BJ (cell line): ENCODE measurements at regions not wholly inside any gene's neighbourhood (a gene's known extent, or its start where the extent isn't known, plus 50 kb on each side); places are given as distances from the start of the nearest gene placed in this dataset.

ENCODE experiments used
- CTCF ChIA-PET: fragments of 350-600 bp; formaldehyde crosslinking; extraction: SDS; loops from one replicate; lab custom pipeline; 2021; ENCODE audit warnings: antibody characterized with exemption, inconsistent platforms; lab: Yijun Ruan, JAX
- POLR2A ChIA-PET: fragments of 300-600 bp; sonication (Branson Sonifier 250); formaldehyde crosslinking; extraction: SDS; loops from one replicate; lab custom pipeline; 2021; ENCODE audit warnings: antibody characterized with exemption; lab: Charles Lee
- DNase-seq: peaks from one replicate; pipeline ENCODE4 v3.0.0-alpha.2; 2011; ENCODE audit warnings: low read depth
- H3K27me3 ChIP-seq: 2 replicates; pipeline ENCODE4 v1.6.0; 2011; ENCODE audit warnings: low read length; ENCODE audit not compliant: control insufficient read depth, insufficient read depth
- H3K36me3 ChIP-seq: 2 replicates; pipeline ENCODE4 v1.5.1; 2011; ENCODE audit warnings: low read length; ENCODE audit not compliant: control insufficient read depth, insufficient read depth
- H3K4me3 ChIP-seq: 2 replicates; pipeline ENCODE4 v1.5.1; 2011; ENCODE audit warnings: low read depth, mild to moderate bottlenecking, control low read depth, low read length
- CTCF ChIP-seq: IDR thresholded peaks from 2 replicates; pipeline ENCODE4 v1.5.1; 2011; ENCODE audit warnings: low read depth, mild to moderate bottlenecking, control low read depth, inconsistent platforms, low read length, moderate library complexity; ENCODE audit not compliant: insufficient read depth

DNA sequence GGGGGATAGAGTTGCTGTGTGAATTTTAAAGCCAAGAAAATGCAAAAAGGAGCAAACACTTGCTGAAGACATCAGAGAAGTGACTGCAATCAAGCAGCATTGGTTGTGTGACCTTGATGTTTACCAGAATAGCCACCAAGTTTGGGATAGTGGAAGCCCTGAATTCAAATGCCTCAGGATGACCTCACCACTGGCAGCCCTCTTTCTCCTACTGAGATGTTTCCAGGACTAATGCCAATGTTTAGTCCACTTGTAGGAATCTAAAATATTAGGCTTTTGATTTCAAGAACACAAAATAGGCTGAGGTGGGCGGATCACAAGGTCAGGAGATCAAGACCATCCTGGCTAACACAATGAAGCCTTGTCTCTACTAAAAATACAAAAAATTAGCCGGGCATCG, 112.2 kb upstream of the NUDT12 start:
- Histone ChIP-seq H3K36me3 (no peaks in the 10 kb centered on the region), H3K4me3 (no peak overlapping the region), H3K27me3 (no peaks in the 10 kb centered on the region)
- DNase-seq, result no peak
- TF ChIP-seq CTCF, result no peak
- POLR2A ChIA-PET, result no interaction called here
- CTCF ChIA-PET, result no interaction called here

DNA sequence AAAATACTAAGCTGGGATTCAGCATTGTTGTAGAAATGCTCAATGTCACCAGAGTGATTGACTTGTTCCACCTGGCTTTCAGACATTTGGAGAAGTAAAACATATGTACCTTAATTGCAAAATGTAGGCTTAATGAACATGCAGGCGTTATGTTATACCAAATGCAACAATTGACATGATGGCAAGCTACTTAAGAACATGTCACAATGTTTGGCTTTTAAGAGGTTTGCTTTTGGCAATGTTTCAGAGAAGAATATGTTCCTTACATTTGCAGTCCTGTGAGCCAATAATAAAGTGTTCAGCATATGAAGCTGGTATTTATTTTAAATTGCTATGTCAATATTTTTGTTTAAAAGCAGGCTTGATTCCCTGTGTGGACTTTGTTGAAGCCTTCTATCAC, 111.7 kb upstream of the NUDT12 start:
- no peaks in the 10 kb centered on the region for H3K27me3 ChIP-seq
- no peak for TF ChIP-seq CTCF
- ChIA-PET CTCF (no interaction called here), POLR2A (no interaction called here)
- no peaks in the 10 kb centered on the region for H3K36me3 ChIP-seq
- DNase-seq, result no peak
- no peak overlapping the region for H3K4me3 ChIP-seq

DNA sequence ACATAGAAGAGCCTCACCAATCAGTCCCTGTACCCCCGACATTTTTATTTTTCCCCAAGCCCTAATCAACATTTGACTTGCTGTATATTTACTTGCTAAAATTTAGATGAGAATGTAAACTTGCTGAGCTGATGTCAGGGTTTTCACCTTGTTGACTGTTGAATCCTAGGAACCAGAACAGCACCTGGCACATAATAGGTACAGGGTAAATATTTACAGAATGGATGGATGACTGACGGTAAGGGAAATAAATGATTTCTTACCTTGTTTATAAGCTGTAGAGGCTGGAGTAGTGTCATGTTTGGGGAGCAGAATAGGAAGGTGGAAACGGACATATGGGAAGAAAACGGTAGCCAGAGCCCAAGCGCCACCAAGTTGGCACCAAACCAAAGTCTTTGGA, 107.0 kb upstream of the NUDT12 start:
- no peak for DNase-seq
- Histone ChIP-seq H3K4me3 (no peak overlapping the region), H3K36me3 (no peaks in the 10 kb centered on the region), H3K27me3 (no peaks in the 10 kb centered on the region)
- ChIA-PET POLR2A (no interaction called here), CTCF (no interaction called here)
- TF ChIP-seq CTCF, result no peak

- Histone ChIP-seq H3K27me3 (no peaks in the 10 kb centered on the region), H3K36me3 (no peaks in the 10 kb centered on the region), H3K4me3 (no peak overlapping the region)
- DNase-seq, result no peak
- ChIA-PET POLR2A (no interaction called here), CTCF (interaction anchor here (0.7 kb wide), 1 partner anchor 1108 kb away, joined by 3 read pairs; no protein-coding TSS in a partner anchor)
- TF ChIP-seq CTCF, result no peak
These were observed 105.7 kb upstream of the NUDT12 start for GRCh38 chr5:103668281-103668680.

DNA sequence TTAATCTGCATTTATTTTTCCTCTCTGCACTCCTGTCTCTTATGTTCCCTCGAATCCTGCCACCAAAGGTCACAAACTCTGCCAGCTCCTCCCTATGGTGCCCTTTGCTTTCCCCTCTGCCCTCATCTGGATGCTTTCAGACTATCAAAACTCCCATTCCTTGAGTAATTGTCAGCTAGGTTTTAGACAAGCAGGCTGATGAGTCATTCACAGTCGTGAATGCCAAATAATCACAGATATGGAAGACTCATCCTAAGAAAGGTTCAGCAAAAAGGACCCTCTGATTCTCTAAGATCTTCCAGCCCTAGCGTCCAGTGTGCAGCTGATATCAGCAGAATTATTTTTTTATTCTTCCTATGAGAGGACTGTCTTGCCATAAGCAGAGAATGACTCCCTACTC, 104.5 kb upstream of the NUDT12 start:
- ChIA-PET POLR2A (no interaction called here), CTCF (no interaction called here)
- TF ChIP-seq CTCF, result no peak
- Histone ChIP-seq H3K36me3 (no peaks in the 10 kb centered on the region), H3K4me3 (no peak overlapping the region), H3K27me3 (no peaks in the 10 kb centered on the region)
- DNase-seq, result no peak
